IMR-90 (cell line): ENCODE measurements at regions not wholly inside any gene's neighbourhood (a gene's known extent, or its start where the extent isn't known, plus 50 kb on each side); places are given as distances from the start of the nearest gene placed in this dataset.

Experiments used
- ATAC-seq: fragments of 200-7000 bp; cut with Tn5 transposase; 2 replicates; pipeline ENCODE4 v1.9.1; 2020; ENCODE audit warnings: low read depth, mild to moderate bottlenecking, moderate library complexity
- BruUV-seq: library from RNA; stranded (reverse); fragments of 400-500 nt; replicated peaks from 2 replicates; lab custom pipeline; 2021; lab: Mats Ljungman, UMichigan
- CTCF ChIA-PET: fragments of 300-600 bp; formaldehyde crosslinking; extraction: SDS; loops from one replicate; lab custom pipeline; 2021; ENCODE audit warnings: antibody characterized with exemption; lab: Yijun Ruan, JAX
- POLR2A ChIA-PET: fragments of 300-600 bp; sonication (Branson Sonifier 250); formaldehyde crosslinking; loops from one replicate; lab custom pipeline; 2022; ENCODE audit warnings: antibody characterized with exemption; ENCODE audit not compliant: unreplicated experiment; lab: Charles Lee
- DNase-seq: peaks from one replicate; pipeline ENCODE4 v3.0.0; 2013
- H2AFZ ChIP-seq: replicated peaks from 2 replicates; pipeline ENCODE3; 2013; ENCODE audit warnings: low read length, mild to moderate bottlenecking; ENCODE audit not compliant: poor library complexity
- H2AK5ac ChIP-seq: 2 replicates; pipeline ENCODE4 v1.6.1; 2013; ENCODE audit warnings: low read depth, low read length, inconsistent platforms
- H2AK9ac ChIP-seq: replicated peaks from 2 replicates; pipeline ENCODE3; 2013; ENCODE audit warnings: mild to moderate bottlenecking, low read depth, low read length, moderate library complexity; ENCODE audit not compliant: poor library complexity
- H2BK120ac ChIP-seq: 2 replicates; pipeline ENCODE4 v1.6.1; 2013; ENCODE audit warnings: low read depth, low read length, inconsistent platforms
- H2BK15ac ChIP-seq: 3 replicates; pipeline ENCODE4 v1.6.1; 2013; ENCODE audit warnings: low read depth, low read length, inconsistent platforms
- H2BK20ac ChIP-seq: 2 replicates; pipeline ENCODE4 v1.6.1; 2013; ENCODE audit warnings: low read depth, mild to moderate bottlenecking, inconsistent platforms, low read length, moderate library complexity
- H2BK5ac ChIP-seq: 2 replicates; pipeline ENCODE4 v1.6.1; 2013; ENCODE audit warnings: mild to moderate bottlenecking, low read depth, low read length, inconsistent platforms; ENCODE audit not compliant: poor library complexity, severe bottlenecking
- H3K14ac ChIP-seq: replicated peaks from 2 replicates; pipeline ENCODE4 v1.6.1; 2013; ENCODE audit warnings: low read depth, low read length, inconsistent platforms
- H3K18ac ChIP-seq: 2 replicates; pipeline ENCODE4 v1.6.1; 2013; ENCODE audit warnings: low read depth, low read length, control low read depth
- H3K23ac ChIP-seq: 2 replicates; pipeline ENCODE4 v1.6.1; 2013; ENCODE audit warnings: low read depth, low read length, inconsistent platforms
- H3K27ac ChIP-seq: 2 replicates; pipeline ENCODE4 v1.5.1; 2013; ENCODE audit warnings: mild to moderate bottlenecking, control low read depth, low read length; ENCODE audit not compliant: insufficient read depth
- H3K27me3 ChIP-seq: 2 replicates; pipeline ENCODE4 v1.6.1; 2013; ENCODE audit warnings: low read length; ENCODE audit not compliant: control insufficient read depth, insufficient read depth
- H3K36me3 ChIP-seq: 2 replicates; pipeline ENCODE4 v1.6.1; 2013; ENCODE audit warnings: low read length, mixed read lengths; ENCODE audit not compliant: control insufficient read depth, insufficient read depth
- H3K4ac ChIP-seq: 2 replicates; pipeline ENCODE4 v1.6.1; 2013; ENCODE audit warnings: low read depth, low read length, inconsistent platforms
- H3K4me1 ChIP-seq: 2 replicates; pipeline ENCODE4 v1.6.1; 2013; ENCODE audit warnings: low read length, mixed read lengths; ENCODE audit not compliant: control insufficient read depth, insufficient read depth
- H3K4me2 ChIP-seq: 2 replicates; pipeline ENCODE4 v1.6.1; 2013; ENCODE audit warnings: low read depth, mild to moderate bottlenecking, control low read depth, low read length, moderate library complexity
- H3K4me3 ChIP-seq: 2 replicates; pipeline ENCODE4 v1.5.1; 2013; ENCODE audit warnings: low read depth, mild to moderate bottlenecking, control low read depth, low read length, moderate library complexity; ENCODE audit not compliant: insufficient read depth
- H3K56ac ChIP-seq: 2 replicates; pipeline ENCODE4 v1.6.1; 2013; ENCODE audit warnings: low read length, inconsistent platforms; ENCODE audit not compliant: insufficient read depth; ENCODE audit errors: extremely low read depth
- H3K79me1 ChIP-seq, 2 experiments: 2 replicates each; pipeline ENCODE4 v1.6.1; 2013; ENCODE audit warnings: low read length in 2 of 2, inconsistent platforms in 1 of 2, low read depth in 1 of 2
- H3K9ac ChIP-seq: 2 replicates; pipeline ENCODE4 v1.6.1; 2013; ENCODE audit warnings: low read depth, low read length, control low read depth
- H3K9me1 ChIP-seq: 2 replicates; pipeline ENCODE4 v1.6.1; 2013; ENCODE audit warnings: low read length, inconsistent platforms; ENCODE audit not compliant: insufficient read depth
- H3K9me3 ChIP-seq: 2 replicates; pipeline ENCODE4 v1.6.1; 2013; ENCODE audit warnings: low read length; ENCODE audit not compliant: control insufficient read depth, insufficient read depth
- H4K20me1 ChIP-seq: 2 replicates; pipeline ENCODE4 v1.6.1; 2013; ENCODE audit warnings: low read length, inconsistent platforms; ENCODE audit not compliant: insufficient read depth
- H4K5ac ChIP-seq: 2 replicates; pipeline ENCODE4 v1.6.1; 2013; ENCODE audit warnings: mild to moderate bottlenecking, low read depth, low read length, control low read depth
- H4K8ac ChIP-seq, 2 experiments: 2 replicates each; pipeline ENCODE4 v1.6.1; 2013; ENCODE audit warnings: low read depth in 2 of 2, low read length in 2 of 2, control low read depth in 1 of 2, inconsistent platforms in 1 of 2
- H4K91ac ChIP-seq: 2 replicates; pipeline ENCODE4 v1.6.1; 2013; ENCODE audit warnings: low read depth, low read length, inconsistent platforms; ENCODE audit not compliant: insufficient read depth
- CHD1 ChIP-seq: IDR thresholded peaks from 2 replicates; pipeline ENCODE4 v1.6.1; 2012; ENCODE audit warnings: low read depth, low read length, improper control_type of control experiment
- ELK1 ChIP-seq: fragments of 150-350 bp; IDR thresholded peaks from 2 replicates; pipeline ENCODE4 v1.6.1; 2016; ENCODE audit warnings: low read depth, mild to moderate bottlenecking, low read length, moderate library complexity, borderline replicate concordance
- NFE2L2 ChIP-seq: fragments of 150-350 bp; IDR thresholded peaks from 2 replicates; pipeline ENCODE4 v1.6.1; 2016; ENCODE audit warnings: low read depth, mild to moderate bottlenecking, low read length
- USF2 ChIP-seq: fragments of 150-350 bp; IDR thresholded peaks from 2 replicates; pipeline ENCODE4 v1.6.1; 2017; ENCODE audit warnings: mild to moderate bottlenecking, antibody characterized with exemption, low read length, low read depth
- WGBS, 2 experiments: methylation state at CpG; one replicate each; pipeline versions ENCODE4 v1.1.5 to v1.1.7; 2013; ENCODE audit warnings: missing lambda C conversion rate in 2 of 2; ENCODE audit not compliant: insufficient read length in 1 of 2; ENCODE audit errors: extremely low coverage in 2 of 2; 5-methylcytosine and 5-hydroxymethylcytosine counted together
- dilution Hi-C: fragments of 300-500 bp; cut with HindIII; formaldehyde crosslinking; loops from one replicate; pipeline ENCODE4 v1.14.3; 2018; ENCODE audit warnings: low sequenced_read_pairs; ENCODE audit not compliant: unreplicated experiment
- in situ Hi-C: fragments of 300-500 bp; cut with MboI; formaldehyde crosslinking; loops from 3 replicates; pipeline ENCODE4 v1.14.3; 2019; ENCODE audit warnings: low sequenced_read_pairs, inconsistent platforms, mixed read lengths
- intact Hi-C: fragments of 100-400 bp; cut with micrococcal nuclease; formaldehyde crosslinking; loops from 2 replicates; pipeline ENCODE4 v1.10.0; 2022

- H4K20me1 ChIP-seq: no peaks in the 10 kb centered on the region
- H3K4me1 ChIP-seq: no peaks in the 10 kb centered on the region
- ATAC-seq (no peak), DNase-seq (no peak)
- WGBS, 2 experiments: 20% methylated on average over 2 of the region's 8 CpGs; no CpG with 5 or more reads in 1 of the 2 experiments
- no peak overlapping the region for H3K4me2 ChIP-seq
- no peak overlapping the region for H3K18ac ChIP-seq
- H3K9ac ChIP-seq: no peak overlapping the region
- no peaks in the 10 kb centered on the region for H3K79me1 ChIP-seq
- H3K9me1 ChIP-seq: no peaks in the 10 kb centered on the region
- ChIA-PET POLR2A (no interaction called here), CTCF (no interaction called here)
- BruUV-seq: no TSS peak
- H2AK5ac ChIP-seq: no peak overlapping the region
- peaks cover 11% of the 10 kb centered on the region for H3K27me3 ChIP-seq
- no peak overlapping the region for H4K91ac ChIP-seq
- H2BK15ac ChIP-seq: no peak overlapping the region
- intact Hi-C loops (no loop called here), in situ Hi-C loops (no loop called here), dilution Hi-C loops (no loop called here)
- no peak overlapping the region for H3K27ac ChIP-seq
- no peak for TF ChIP-seq USF2
- TF ChIP-seq ELK1: no peak
- TF ChIP-seq NFE2L2: no peak
- TF ChIP-seq CHD1: no peak
- H2AFZ ChIP-seq: no peak overlapping the region
- H2BK120ac ChIP-seq: no peak overlapping the region
- no peak overlapping the region for H3K4me3 ChIP-seq
- no peak overlapping the region for H3K23ac ChIP-seq
- no peaks in the 10 kb centered on the region for H3K36me3 ChIP-seq
- H4K5ac ChIP-seq: no peak overlapping the region
- H3K14ac ChIP-seq: no peak overlapping the region
- no peak overlapping the region for H3K56ac ChIP-seq
- H2BK20ac ChIP-seq: no peak overlapping the region
- H2BK5ac ChIP-seq: no peak overlapping the region
- H3K4ac ChIP-seq: no peak overlapping the region
- H2AK9ac ChIP-seq: no peak overlapping the region
- peaks cover 5% of the 10 kb centered on the region for H3K9me3 ChIP-seq
- no peak overlapping the region for H4K8ac ChIP-seq
Observed at GRCh38 chr7:444606-445005, 75.0 kb downstream of the PDGFA start.
